B cell (primary cell): ENCODE measurements at regions not wholly inside any gene's neighbourhood (a gene's known extent, or its start where the extent isn't known, plus 50 kb on each side); places are given as distances from the start of the nearest gene placed in this dataset.

Experiments
- ATAC-seq: fragments of 200-7000 bp; cut with Tn5 transposase; one replicate; pipeline ENCODE4 v1.10.0; 2021; ENCODE audit warnings: low read depth, mild to moderate bottlenecking, moderate number of reproducible peaks, moderate library complexity
- CTCF ChIA-PET: fragments of 350-600 bp; sonication (Branson Sonifier 250); formaldehyde crosslinking; loops from one replicate; lab custom pipeline; 2021; ENCODE audit warnings: antibody characterized with exemption, inconsistent platforms; lab: Charles Lee
- POLR2A ChIA-PET: fragments of 350-600 bp; sonication (Branson Sonifier 250); formaldehyde crosslinking; loops from one replicate; lab custom pipeline; 2021; ENCODE audit warnings: antibody characterized with exemption; lab: Charles Lee
- DNase-seq: peaks from one replicate; pipeline ENCODE4 v3.0.0; 2013
- H2AFZ ChIP-seq: 2 replicates; pipeline ENCODE4 v1.6.1; 2012; ENCODE audit warnings: mild to moderate bottlenecking, low read depth, low read length; ENCODE audit not compliant: insufficient read depth, poor library complexity, severe bottlenecking
- H3K27ac ChIP-seq, 2 donors: 1 replicate in 1 of 2; 2 replicates in 1 of 2; pipeline ENCODE4 v1.5.1; 2012 to 2013; ENCODE audit warnings: low read length in 2 of 2, mild to moderate bottlenecking in 2 of 2, moderate library complexity in 1 of 2
- H3K27me3 ChIP-seq, 4 experiments: fragments of 200-600 bp in 1 of 4; sonication (generic) in 1 of 4; replicated peaks in 1 of 4; 1 replicate in 2 of 4; 2 replicates in 2 of 4; pipeline versions ENCODE4 v1.6.1 to v1.7.0; 2013 to 2016; ENCODE audit warnings: low read length in 3 of 4, mild to moderate bottlenecking in 2 of 4, mixed read lengths in 1 of 4, moderate library complexity in 1 of 4; ENCODE audit not compliant: insufficient read depth in 4 of 4, control insufficient read depth in 3 of 4; ENCODE audit errors: control extremely low read depth in 1 of 4
- H3K36me3 ChIP-seq, 2 experiments: replicated peaks in 1 of 2; 1 replicate in 1 of 2; 2 replicates in 1 of 2; pipeline versions ENCODE4 v1.6.1 to v1.7.1; 2013; ENCODE audit warnings: low read length in 1 of 2; ENCODE audit not compliant: insufficient read depth in 2 of 2, control insufficient read depth in 1 of 2; ENCODE audit errors: control extremely low read depth in 1 of 2, extremely low read depth in 1 of 2
- H3K4me1 ChIP-seq, 2 donors: fragments of 200-600 bp in 1 of 2; sonication (generic) in 1 of 2; 1 replicate in 1 of 2; 2 replicates in 1 of 2; pipeline versions ENCODE4 v1.5.1 to v1.6.1; 2013 to 2017; ENCODE audit warnings: low read length in 2 of 2; ENCODE audit not compliant: control insufficient read depth in 2 of 2, insufficient read depth in 2 of 2
- H3K4me2 ChIP-seq: replicated peaks from 2 replicates; pipeline ENCODE3; 2012; ENCODE audit warnings: mild to moderate bottlenecking, low read depth, low read length; ENCODE audit not compliant: poor library complexity, severe bottlenecking
- H3K4me3 ChIP-seq, 5 experiments: fragments of 200-600 bp in 1 of 5; sonication (generic) in 1 of 5; 1 replicate in 3 of 5; 2 replicates in 2 of 5; pipeline versions ENCODE4 v1.5.1 to v1.7.0; 2011 to 2016; ENCODE audit warnings: low read length in 4 of 5, mild to moderate bottlenecking in 4 of 5, low read depth in 2 of 5, control low read depth in 1 of 5, moderate library complexity in 1 of 5; ENCODE audit not compliant: insufficient read depth in 1 of 5; ENCODE audit errors: control extremely low read depth in 1 of 5, extremely low read depth in 1 of 5
- H3K79me2 ChIP-seq: fragments of 200-600 bp; sonication (generic); one replicate; pipeline ENCODE4 v1.6.0; 2016; ENCODE audit warnings: low read length; ENCODE audit not compliant: control insufficient read depth, insufficient read depth
- H3K9ac ChIP-seq: fragments of 200-600 bp; sonication (generic); 2 replicates; pipeline ENCODE4 v1.6.1; 2017; ENCODE audit warnings: mild to moderate bottlenecking, low read length, moderate library complexity
- H3K9me3 ChIP-seq, 3 donors: one replicate each; pipeline versions ENCODE4 v1.6.1 to v1.7.1; 2013; ENCODE audit warnings: low read length in 2 of 3; ENCODE audit not compliant: control insufficient read depth in 2 of 3, insufficient read depth in 1 of 3; ENCODE audit errors: control extremely low read depth in 1 of 3
- H4K20me1 ChIP-seq: 2 replicates; pipeline ENCODE4 v1.6.0; 2012; ENCODE audit warnings: mild to moderate bottlenecking, low read length; ENCODE audit not compliant: insufficient read depth, control insufficient read depth, poor library complexity, severe bottlenecking
- H3K27ac Mint-ChIP-seq: one replicate; pipeline ENCODE4 v1.8.0; 2021; ENCODE audit warnings: mixed read lengths
- H3K27me3 Mint-ChIP-seq: one replicate; pipeline ENCODE4 v1.8.0; 2021; ENCODE audit warnings: mixed read lengths
- H3K4me1 Mint-ChIP-seq: one replicate; pipeline ENCODE4 v1.8.0; 2021; ENCODE audit warnings: mixed read lengths
- H3K4me3 Mint-ChIP-seq: one replicate; pipeline ENCODE4 v1.8.0; 2021; ENCODE audit warnings: mixed read lengths
- H3K9me3 Mint-ChIP-seq: one replicate; pipeline ENCODE4 v1.8.0; 2022; ENCODE audit warnings: mixed read lengths; ENCODE audit not compliant: insufficient read depth
- EZH2 ChIP-seq: IDR thresholded peaks from 2 replicates; pipeline ENCODE4 v1.6.1; 2012; ENCODE audit warnings: borderline replicate concordance, low read depth, mild to moderate bottlenecking, moderate library complexity, low read length; ENCODE audit not compliant: insufficient read depth, poor library complexity, severe bottlenecking
- WGBS: methylation state at CpG from one replicate; pipeline ENCODE4 v1.1.5; 2013; ENCODE audit warnings: missing lambda C conversion rate; ENCODE audit not compliant: insufficient coverage; 5-methylcytosine and 5-hydroxymethylcytosine counted together
- intact Hi-C: fragments of 100-400 bp; cut with micrococcal nuclease; formaldehyde crosslinking; loops from one replicate; pipeline ENCODE4 v1.10.0; 2022
- TF ChIP-seq, protein P1 (sequence below): fragments of 200-600 bp; IDR thresholded peaks from one replicate; pipeline ENCODE4 v1.8.0; 2022; ENCODE audit warnings: antibody characterized with exemption, mild to moderate bottlenecking

DNA sequence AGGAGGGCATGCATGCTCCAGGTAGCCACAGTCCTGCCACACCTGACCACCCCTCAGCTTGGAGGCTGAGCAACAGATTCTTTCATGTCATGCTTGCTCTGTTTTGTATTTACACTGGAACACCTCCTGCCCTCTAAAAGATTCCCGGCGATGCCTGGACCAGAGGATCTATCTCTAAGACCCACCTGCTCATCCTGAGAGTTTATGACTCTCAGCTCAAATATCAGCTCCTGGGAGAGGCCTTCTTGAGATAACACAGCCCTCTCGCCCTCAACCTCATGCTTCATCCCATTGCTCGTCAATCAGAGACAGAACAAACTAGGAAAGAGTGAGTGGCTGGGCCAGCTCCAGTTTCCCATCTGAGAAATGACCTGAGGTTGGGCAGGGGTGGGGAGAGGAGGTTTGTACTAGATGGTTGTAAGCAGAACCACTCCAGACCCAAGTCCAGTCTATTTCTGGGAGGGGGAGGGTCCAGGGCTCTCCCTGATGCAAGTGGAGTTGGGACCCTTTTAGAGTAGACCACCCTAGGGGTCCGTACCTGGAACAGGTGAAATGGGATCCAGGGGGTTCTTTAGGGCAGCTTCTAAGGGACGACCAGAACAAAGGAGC, 524.5 kb downstream of the MATN1 start:
- H3K27me3 Mint-ChIP-seq, result peaks cover 15% of the 10 kb centered on the region
- H3K27ac ChIP-seq, result no peak overlapping the region
- no peaks in the 10 kb centered on the region for H4K20me1 ChIP-seq
- H3K27me3 ChIP-seq, result no peaks in the 10 kb centered on the region
- H2AFZ ChIP-seq, result no peak overlapping the region
- no peak overlapping the region for H3K9ac ChIP-seq
- 89% methylated on average over 3 of the region's 6 CpGs for WGBS
- H3K4me3 Mint-ChIP-seq, result no peak overlapping the region
- H3K4me2 ChIP-seq, result no peak overlapping the region
- no peak overlapping the region for H3K27ac Mint-ChIP-seq
- TF ChIP-seq, protein P1, sequence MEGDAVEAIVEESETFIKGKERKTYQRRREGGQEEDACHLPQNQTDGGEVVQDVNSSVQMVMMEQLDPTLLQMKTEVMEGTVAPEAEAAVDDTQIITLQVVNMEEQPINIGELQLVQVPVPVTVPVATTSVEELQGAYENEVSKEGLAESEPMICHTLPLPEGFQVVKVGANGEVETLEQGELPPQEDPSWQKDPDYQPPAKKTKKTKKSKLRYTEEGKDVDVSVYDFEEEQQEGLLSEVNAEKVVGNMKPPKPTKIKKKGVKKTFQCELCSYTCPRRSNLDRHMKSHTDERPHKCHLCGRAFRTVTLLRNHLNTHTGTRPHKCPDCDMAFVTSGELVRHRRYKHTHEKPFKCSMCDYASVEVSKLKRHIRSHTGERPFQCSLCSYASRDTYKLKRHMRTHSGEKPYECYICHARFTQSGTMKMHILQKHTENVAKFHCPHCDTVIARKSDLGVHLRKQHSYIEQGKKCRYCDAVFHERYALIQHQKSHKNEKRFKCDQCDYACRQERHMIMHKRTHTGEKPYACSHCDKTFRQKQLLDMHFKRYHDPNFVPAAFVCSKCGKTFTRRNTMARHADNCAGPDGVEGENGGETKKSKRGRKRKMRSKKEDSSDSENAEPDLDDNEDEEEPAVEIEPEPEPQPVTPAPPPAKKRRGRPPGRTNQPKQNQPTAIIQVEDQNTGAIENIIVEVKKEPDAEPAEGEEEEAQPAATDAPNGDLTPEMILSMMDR, result no peak
- TF ChIP-seq EZH2, result no peak
- H3K9me3 ChIP-seq, result no peaks in the 10 kb centered on the region
- DNase-seq (no peak), ATAC-seq (no peak)
- CTCF ChIA-PET, result interaction anchor here (0.6 kb wide), 1 partner anchor 194 kb away, joined by 4 read pairs; no protein-coding TSS in a partner anchor
- POLR2A ChIA-PET, result no interaction called here
- H3K4me1 Mint-ChIP-seq, result no peaks in the 10 kb centered on the region
- H3K36me3 ChIP-seq, result no peaks in the 10 kb centered on the region
- H3K9me3 Mint-ChIP-seq, result no peaks in the 10 kb centered on the region
- no peaks in the 10 kb centered on the region for H3K4me1 ChIP-seq
- H3K79me2 ChIP-seq, result no peaks in the 10 kb centered on the region
- intact Hi-C loops, result no loop called here
- no peak overlapping the region for H3K4me3 ChIP-seq

DNA sequence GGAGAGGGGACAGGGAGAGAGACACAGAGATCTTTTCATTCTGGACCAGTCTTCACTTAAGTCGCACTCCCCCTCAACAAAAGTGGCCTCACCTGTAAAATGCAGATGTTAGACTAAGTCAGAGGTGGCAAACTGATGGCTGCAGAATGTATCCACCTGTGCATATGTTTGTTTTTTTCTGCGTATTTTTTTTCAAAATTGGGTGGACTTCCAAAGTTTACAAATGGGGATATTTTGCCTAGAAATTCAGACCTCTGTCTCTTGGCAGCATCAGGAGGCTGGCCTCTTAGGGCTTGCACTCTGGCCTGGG, 525.0 kb downstream of the MATN1 start:
- Histone ChIP-seq H3K27me3 (no peaks in the 10 kb centered on the region), H3K27ac (no peak overlapping the region), H3K9me3 (no peaks in the 10 kb centered on the region), H3K4me1 (no peaks in the 10 kb centered on the region), H2AFZ (no peak overlapping the region), H3K79me2 (no peaks in the 10 kb centered on the region), H3K36me3 (no peaks in the 10 kb centered on the region), H3K4me2 (no peak overlapping the region), H3K4me3 (no peak overlapping the region), H4K20me1 (no peaks in the 10 kb centered on the region), H3K9ac (no peak overlapping the region)
- Mint-ChIP-seq H3K4me3 (no peak overlapping the region), H3K4me1 (no peaks in the 10 kb centered on the region), H3K27me3 (peaks cover 15% of the 10 kb centered on the region), H3K27ac (no peak overlapping the region), H3K9me3 (no peaks in the 10 kb centered on the region)
- ChIA-PET POLR2A (no interaction called here), CTCF (interaction anchor here (0.6 kb wide), 1 partner anchor 193 kb away, joined by 4 read pairs; no protein-coding TSS in a partner anchor)
- intact Hi-C loops, result no loop called here
- 82% methylated on average over 1 of the region's 2 CpGs for WGBS
- no peak for DNase-seq
- ATAC-seq, result no peak
- no peak for TF ChIP-seq EZH2
- TF ChIP-seq, protein P1, result no peak
